NT2/D1 (cell line): ENCODE measurements at regions not wholly inside any gene's neighbourhood (a gene's known extent, or its start where the extent isn't known, plus 50 kb on each side); places are given as distances from the start of the nearest gene placed in this dataset.

ENCODE experiments used
- DNase-seq: peaks from one replicate; pipeline ENCODE4 v3.0.0-alpha.2; 2011; ENCODE audit warnings: low read depth, low spot score
- H3K27me3 ChIP-seq: 2 replicates; pipeline ENCODE4 v1.6.0; 2011; ENCODE audit warnings: mild to moderate bottlenecking; ENCODE audit not compliant: insufficient read length, insufficient read depth
- H3K36me3 ChIP-seq: 2 replicates; pipeline ENCODE4 v1.6.1; 2011; ENCODE audit warnings: mild to moderate bottlenecking, low read length, mixed read lengths; ENCODE audit not compliant: insufficient read depth, insufficient read length
- H3K4me1 ChIP-seq: 2 replicates; pipeline ENCODE4 v1.5.1; 2011; ENCODE audit not compliant: insufficient read depth, insufficient read length
- H3K4me3 ChIP-seq: 2 replicates; pipeline ENCODE4 v1.5.1; 2011; ENCODE audit warnings: low read depth; ENCODE audit not compliant: insufficient read length
- H3K9ac ChIP-seq: 2 replicates; pipeline ENCODE4 v1.6.0; 2011; ENCODE audit warnings: low read depth; ENCODE audit not compliant: insufficient read length
- H3K9me3 ChIP-seq: 2 replicates; pipeline ENCODE4 v1.5.1; 2011; ENCODE audit warnings: mild to moderate bottlenecking, low read length; ENCODE audit not compliant: insufficient read depth
- SUZ12 ChIP-seq: IDR thresholded peaks from 2 replicates; pipeline ENCODE4 v1.6.1; 2011; ENCODE audit not compliant: insufficient read length, insufficient read depth; ENCODE audit errors: extremely low read depth
- YY1 ChIP-seq: IDR thresholded peaks from 2 replicates; pipeline ENCODE4 v1.6.1; 2011; ENCODE audit not compliant: insufficient read length, insufficient read depth
- ZNF274 ChIP-seq: IDR thresholded peaks from 2 replicates; pipeline ENCODE4 v1.6.1; 2011; ENCODE audit warnings: mild to moderate bottlenecking, low read depth, low read length

- Histone ChIP-seq H3K4me1 (no peaks in the 10 kb centered on the region), H3K4me3 (no peak overlapping the region), H3K36me3 (no peaks in the 10 kb centered on the region), H3K27me3 (no peaks in the 10 kb centered on the region), H3K9me3 (no peaks in the 10 kb centered on the region), H3K9ac (no peak overlapping the region)
- no peak for DNase-seq
- TF ChIP-seq ZNF274 (no peak), SUZ12 (no peak), YY1 (no peak)
Observed at GRCh38 chr22:49212002-49212401, 615.7 kb downstream of the BRD1 start.

GRCh38 chr22:49211176-49211575, 616.5 kb downstream of the BRD1 start:
- no peak for DNase-seq
- Histone ChIP-seq H3K9ac (no peak overlapping the region), H3K9me3 (no peaks in the 10 kb centered on the region), H3K27me3 (no peaks in the 10 kb centered on the region), H3K4me1 (no peaks in the 10 kb centered on the region), H3K4me3 (no peak overlapping the region), H3K36me3 (no peaks in the 10 kb centered on the region)
- TF ChIP-seq YY1 (no peak), SUZ12 (no peak), ZNF274 (no peak)

GRCh38 chr22:49210606-49211005, 617.1 kb downstream of the BRD1 start:
- H3K4me3 ChIP-seq, result no peak overlapping the region
- no peaks in the 10 kb centered on the region for H3K27me3 ChIP-seq
- H3K9ac ChIP-seq, result no peak overlapping the region
- DNase-seq, result no peak
- TF ChIP-seq YY1, result no peak
- TF ChIP-seq ZNF274, result no peak
- TF ChIP-seq SUZ12, result no peak
- no peaks in the 10 kb centered on the region for H3K4me1 ChIP-seq
- no peaks in the 10 kb centered on the region for H3K36me3 ChIP-seq
- no peaks in the 10 kb centered on the region for H3K9me3 ChIP-seq

GRCh38 chr22:49209452-49210195, 618.0 kb downstream of the BRD1 start:
- DNase-seq, result no peak

GRCh38 chr22:49208768-49209252, 618.9 kb downstream of the BRD1 start:
- Histone ChIP-seq H3K9ac (no peak overlapping the region), H3K4me1 (no peaks in the 10 kb centered on the region), H3K9me3 (no peaks in the 10 kb centered on the region), H3K27me3 (no peaks in the 10 kb centered on the region), H3K4me3 (no peak overlapping the region), H3K36me3 (no peaks in the 10 kb centered on the region)
- TF ChIP-seq YY1 (no peak), ZNF274 (no peak), SUZ12 (no peak)
- no peak for DNase-seq

More at GRCh38 chr22:49209452-49210195, 618.0 kb downstream of the BRD1 start:
- TF ChIP-seq SUZ12 (no peak), ZNF274 (no peak), YY1 (no peak)
- H3K36me3 ChIP-seq, result no peaks in the 10 kb centered on the region
- H3K4me3 ChIP-seq, result no peak overlapping the region
- no peaks in the 10 kb centered on the region for H3K4me1 ChIP-seq
- H3K9ac ChIP-seq, result no peak overlapping the region
- no peaks in the 10 kb centered on the region for H3K9me3 ChIP-seq
- no peaks in the 10 kb centered on the region for H3K27me3 ChIP-seq

- Histone ChIP-seq H3K9ac (no peak overlapping the region), H3K9me3 (no peaks in the 10 kb centered on the region), H3K36me3 (no peaks in the 10 kb centered on the region), H3K4me3 (no peak overlapping the region), H3K4me1 (no peaks in the 10 kb centered on the region), H3K27me3 (no peaks in the 10 kb centered on the region)
- DNase-seq, result no peak
- TF ChIP-seq SUZ12 (no peak), YY1 (no peak), ZNF274 (no peak)
Observed at GRCh38 chr22:49208004-49208402, 619.7 kb downstream of the BRD1 start.
